LNCaP clone FGC (cell line): ENCODE measurements at regions not wholly inside any gene's neighbourhood (a gene's known extent, or its start where the extent isn't known, plus 50 kb on each side); places are given as distances from the start of the nearest gene placed in this dataset.
"Not testable (repeated sequence)": the region's sequence is repeated elsewhere in the genome, so short reads cannot be mapped to it uniquely, and the experiment has no call there.

Experiments
- DNase-seq: peaks from one replicate; pipeline ENCODE4 v3.0.0-alpha.2; 2011; ENCODE audit warnings: low read depth
- H3K4me3 ChIP-seq: 2 replicates; pipeline ENCODE4 v1.5.1; 2011; ENCODE audit warnings: mild to moderate bottlenecking, low read depth, low read length, control low read depth
- CTCF ChIP-seq: IDR thresholded peaks from 2 replicates; pipeline ENCODE4 v1.5.1; 2012; ENCODE audit warnings: mild to moderate bottlenecking; ENCODE audit not compliant: control insufficient read depth, insufficient read depth; ENCODE audit errors: extremely low read depth

DNA sequence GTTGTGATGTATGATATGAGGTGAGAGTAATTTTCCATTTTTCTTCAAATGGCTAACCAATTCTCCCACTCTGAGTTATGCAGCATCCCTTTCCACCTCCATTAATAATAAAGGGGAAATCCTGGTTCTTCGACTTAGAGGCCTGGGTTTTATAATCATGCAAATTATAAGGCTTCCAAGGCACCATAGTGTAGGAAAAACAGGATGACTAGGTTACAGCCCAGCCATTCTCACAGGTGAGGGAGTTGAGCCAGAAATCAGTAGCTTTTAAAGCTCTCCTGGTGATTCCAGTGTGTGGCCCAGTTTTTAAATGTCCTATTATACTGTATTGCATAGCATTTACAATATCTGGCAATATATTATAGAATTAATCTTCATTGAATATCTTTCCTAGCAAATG, 203.1 kb downstream of the ARHGEF9 start:
- no peak for TF ChIP-seq CTCF
- no peak overlapping the region for H3K4me3 ChIP-seq
- no peak for DNase-seq

- no peak for TF ChIP-seq CTCF
- DNase-seq = no peak
- H3K4me3 ChIP-seq = no peak overlapping the region
Observed at GRCh38 chrX:63581398-63581797, 203.6 kb downstream of the ARHGEF9 start.

DNA sequence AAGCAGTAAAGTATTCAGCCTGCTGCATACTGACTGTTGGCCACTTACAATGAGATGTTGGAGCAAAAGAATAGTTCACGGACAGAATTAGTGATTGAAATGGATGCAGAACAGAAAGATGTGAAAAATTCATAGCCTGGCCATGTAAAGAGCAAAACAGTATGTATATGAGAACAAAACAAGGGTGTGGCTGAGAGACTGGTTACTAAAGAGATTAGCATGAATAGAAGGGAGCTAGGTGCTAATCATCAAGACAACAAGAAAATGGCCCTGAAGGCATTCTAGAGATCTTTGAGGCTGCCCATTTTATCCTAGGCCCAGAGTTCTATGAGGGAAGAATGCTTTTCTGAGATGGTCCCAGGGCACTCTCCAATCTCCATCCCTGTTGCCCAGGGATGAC, 208.5 kb downstream of the ARHGEF9 start:
- DNase-seq = no peak
- H3K4me3 ChIP-seq = no peak overlapping the region
- no peak for TF ChIP-seq CTCF

DNA sequence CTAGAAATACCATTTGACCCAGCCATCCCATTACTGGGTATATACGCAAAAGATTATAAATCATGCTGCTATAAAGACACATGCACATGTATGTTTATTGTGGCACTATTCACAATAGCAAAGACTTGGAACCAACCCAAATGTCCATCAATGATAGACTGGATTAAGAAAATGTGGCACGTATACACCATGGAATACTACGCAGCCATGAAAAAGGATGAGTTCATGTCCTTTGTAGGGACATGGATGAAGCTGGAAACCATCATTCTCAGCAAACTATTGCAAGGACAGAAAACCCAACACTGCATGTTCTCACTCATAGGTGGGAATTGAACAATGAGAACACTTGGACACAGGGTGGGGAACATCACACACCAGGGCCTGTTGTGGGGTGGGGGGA, 209.3 kb downstream of the ARHGEF9 start:
- DNase-seq, H3K4me3 ChIP-seq: not testable (repeated sequence)

DNA sequence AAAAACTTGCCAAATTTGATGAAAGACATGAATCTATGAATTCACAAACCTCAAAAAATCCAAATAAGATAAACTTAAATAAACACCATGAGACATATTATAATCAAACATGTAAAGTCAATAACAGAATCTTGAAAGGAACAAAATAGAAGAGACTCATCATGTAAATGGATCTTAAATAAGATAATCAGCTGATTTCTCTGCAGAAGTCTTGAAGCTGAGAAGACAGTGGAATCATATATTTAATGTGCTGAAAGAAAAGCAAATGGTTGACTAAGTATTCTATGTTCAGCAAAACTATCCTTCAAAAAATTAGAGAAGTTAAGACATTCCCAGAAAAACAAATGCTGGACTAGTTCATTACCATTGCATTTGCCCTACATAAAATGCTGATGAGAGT, 215.7 kb upstream of the SPIN4 start:
- no peak for TF ChIP-seq CTCF
- DNase-seq = no peak
- no peak overlapping the region for H3K4me3 ChIP-seq

DNA sequence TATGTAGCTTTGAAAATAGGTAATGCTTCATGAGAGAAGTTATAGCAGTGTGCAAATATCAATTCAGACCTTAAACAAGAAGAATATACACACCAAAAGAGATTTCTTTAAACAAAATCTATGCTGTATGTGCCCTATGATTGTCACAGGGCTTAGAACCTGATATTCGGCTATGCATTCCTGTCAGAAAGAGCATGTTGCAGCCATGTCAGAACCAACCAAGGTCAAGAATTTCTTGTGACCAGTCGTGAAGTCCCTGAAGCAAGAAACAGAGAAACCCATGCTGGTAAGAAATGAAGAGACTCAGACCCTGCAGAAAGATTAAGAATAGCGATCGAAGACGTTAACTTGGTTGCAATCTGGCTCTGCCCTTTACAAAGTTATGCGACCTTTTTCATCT, 210.3 kb upstream of the SPIN4 start:
- DNase-seq = no peak
- TF ChIP-seq CTCF = no peak
- H3K4me3 ChIP-seq = peak overlapping the region; percentile 88

GRCh38 chrX:63560601-63561218, 209.6 kb upstream of the SPIN4 start:
- no peak for TF ChIP-seq CTCF

More at GRCh38 chrX:63560601-63561218, 209.6 kb upstream of the SPIN4 start:
- DNase-seq = peak; percentile 59
- peak overlapping the region; percentile 88 for H3K4me3 ChIP-seq
